ENCODE measurements at regions not wholly inside any gene's neighbourhood (a gene's known extent, or its start where the extent isn't known, plus 50 kb on each side); places are given as distances from the start of the nearest gene placed in this dataset.

DNA sequence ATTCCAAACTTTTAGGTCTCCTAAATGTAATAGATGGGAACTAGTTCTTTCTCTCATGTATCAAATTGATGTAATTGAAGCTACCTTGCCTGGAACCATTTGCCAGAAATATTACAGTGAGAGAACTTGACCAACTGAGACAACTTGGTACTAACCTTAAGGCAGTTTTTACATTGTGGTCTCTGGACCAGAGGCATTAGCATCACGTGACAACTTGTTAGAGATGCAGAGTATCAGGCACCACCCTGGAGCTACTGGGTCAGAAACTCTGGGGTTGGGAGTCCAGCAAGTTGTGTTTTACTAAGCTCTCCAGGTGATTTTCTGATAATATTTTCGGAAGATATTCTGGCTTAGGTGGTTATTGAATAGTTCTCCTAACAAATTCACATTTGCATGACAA is 982.1 kb upstream of the SLC35B3 start:
- peaks cover 1% of the 10 kb centered on the region; the same call in 1 of the 2 replicates for H3K27me3 Mint-ChIP-seq (ENCODE audit: insufficient read depth)
- TF ChIP-seq, protein P1, sequence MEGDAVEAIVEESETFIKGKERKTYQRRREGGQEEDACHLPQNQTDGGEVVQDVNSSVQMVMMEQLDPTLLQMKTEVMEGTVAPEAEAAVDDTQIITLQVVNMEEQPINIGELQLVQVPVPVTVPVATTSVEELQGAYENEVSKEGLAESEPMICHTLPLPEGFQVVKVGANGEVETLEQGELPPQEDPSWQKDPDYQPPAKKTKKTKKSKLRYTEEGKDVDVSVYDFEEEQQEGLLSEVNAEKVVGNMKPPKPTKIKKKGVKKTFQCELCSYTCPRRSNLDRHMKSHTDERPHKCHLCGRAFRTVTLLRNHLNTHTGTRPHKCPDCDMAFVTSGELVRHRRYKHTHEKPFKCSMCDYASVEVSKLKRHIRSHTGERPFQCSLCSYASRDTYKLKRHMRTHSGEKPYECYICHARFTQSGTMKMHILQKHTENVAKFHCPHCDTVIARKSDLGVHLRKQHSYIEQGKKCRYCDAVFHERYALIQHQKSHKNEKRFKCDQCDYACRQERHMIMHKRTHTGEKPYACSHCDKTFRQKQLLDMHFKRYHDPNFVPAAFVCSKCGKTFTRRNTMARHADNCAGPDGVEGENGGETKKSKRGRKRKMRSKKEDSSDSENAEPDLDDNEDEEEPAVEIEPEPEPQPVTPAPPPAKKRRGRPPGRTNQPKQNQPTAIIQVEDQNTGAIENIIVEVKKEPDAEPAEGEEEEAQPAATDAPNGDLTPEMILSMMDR (IDR thresholded peaks at IDR 0.05) = no peak
- no peak for DNase-seq
- H3K9me3 Mint-ChIP-seq = no peaks in the 10 kb centered on the region
- no peaks in the 10 kb centered on the region for H3K4me1 Mint-ChIP-seq (ENCODE audit: low read depth)
- H3K27ac Mint-ChIP-seq = no peak overlapping the region
- no peak overlapping the region for H3K4me3 Mint-ChIP-seq
- H3K36me3 Mint-ChIP-seq (ENCODE audit: low read depth) = no peaks in the 10 kb centered on the region

GRCh38 chr6:9412951-9413559 is 977.7 kb upstream of the SLC35B3 start:
- TF ChIP-seq, protein P1 (IDR thresholded peaks at IDR 0.05) = peak; percentile 78
- no peaks in the 10 kb centered on the region for H3K36me3 Mint-ChIP-seq (ENCODE audit: low read depth)

GRCh38 chr6:9409126-9409525 is 973.8 kb upstream of the SLC35B3 start:
- no peaks in the 10 kb centered on the region for H3K9me3 Mint-ChIP-seq
- peak overlapping the region; percentile 39; the same call in 1 of the 2 replicates for H3K27ac Mint-ChIP-seq
- H3K4me1 Mint-ChIP-seq (ENCODE audit: low read depth) = peaks cover 52% of the 10 kb centered on the region
- no peaks in the 10 kb centered on the region for H3K36me3 Mint-ChIP-seq (ENCODE audit: low read depth)
- DNase-seq = no peak
- no peaks in the 10 kb centered on the region; the same call in 1 of the 2 replicates for H3K27me3 Mint-ChIP-seq (ENCODE audit: insufficient read depth)
- TF ChIP-seq, protein P1 (IDR thresholded peaks at IDR 0.05) = no peak
- no peak overlapping the region for H3K4me3 Mint-ChIP-seq

More at GRCh38 chr6:9412951-9413559, 977.7 kb upstream of the SLC35B3 start:
- H3K27ac Mint-ChIP-seq = no peak overlapping the region
- no peak for DNase-seq
- H3K9me3 Mint-ChIP-seq = no peaks in the 10 kb centered on the region
- H3K4me3 Mint-ChIP-seq = no peak overlapping the region
- H3K27me3 Mint-ChIP-seq (ENCODE audit: insufficient read depth) = no peaks in the 10 kb centered on the region
- peaks cover 23% of the 10 kb centered on the region for H3K4me1 Mint-ChIP-seq (ENCODE audit: low read depth)

- no peaks in the 10 kb centered on the region for H3K9me3 Mint-ChIP-seq
- H3K27ac Mint-ChIP-seq = peak overlapping the region; percentile 39; the same call in 1 of the 2 replicates
- peaks cover 58% of the 10 kb centered on the region for H3K4me1 Mint-ChIP-seq (ENCODE audit: low read depth)
- peak; percentile 8 for DNase-seq
- TF ChIP-seq, protein P1 (IDR thresholded peaks at IDR 0.05) = no peak
- H3K4me3 Mint-ChIP-seq = no peak overlapping the region
- H3K36me3 Mint-ChIP-seq (ENCODE audit: low read depth) = no peaks in the 10 kb centered on the region
- no peaks in the 10 kb centered on the region; the same call in 1 of the 2 replicates for H3K27me3 Mint-ChIP-seq (ENCODE audit: insufficient read depth)
These were observed 973.2 kb upstream of the SLC35B3 start for GRCh38 chr6:9408402-9409117.

DNA sequence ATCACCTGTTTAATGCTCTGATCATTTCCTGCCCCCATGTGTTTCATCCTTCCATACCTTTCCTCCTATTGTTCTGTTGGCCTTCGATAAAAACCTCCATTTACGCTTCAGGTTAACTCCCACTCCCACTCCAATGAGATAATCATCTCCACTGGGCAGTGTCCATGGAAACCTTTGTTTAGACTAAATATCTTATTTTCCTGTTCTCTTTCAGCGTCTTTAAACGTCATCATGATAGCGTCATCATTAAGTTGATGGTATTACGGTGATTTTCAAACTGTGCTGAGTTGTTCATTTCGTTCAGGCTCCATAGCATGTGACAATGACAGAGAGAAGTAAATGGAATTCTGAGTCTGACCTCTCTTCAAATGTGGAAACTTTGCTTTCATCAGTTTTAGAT is 970.5 kb upstream of the SLC35B3 start:
- no peaks in the 10 kb centered on the region for H3K9me3 Mint-ChIP-seq

More for the DNA sequence above, 970.5 kb upstream of the SLC35B3 start:
- no peak for DNase-seq
- no peaks in the 10 kb centered on the region; the same call in 1 of the 2 replicates for H3K27me3 Mint-ChIP-seq (ENCODE audit: insufficient read depth)
- H3K27ac Mint-ChIP-seq = peak overlapping the region; percentile 87
- H3K4me3 Mint-ChIP-seq = 0 out of 2 replicates have a peak overlapping the region, but pooled peaks have one; percentile 7
- TF ChIP-seq, protein P1 (IDR thresholded peaks at IDR 0.05) = no peak
- H3K36me3 Mint-ChIP-seq (ENCODE audit: low read depth) = no peaks in the 10 kb centered on the region
- peaks cover 74% of the 10 kb centered on the region for H3K4me1 Mint-ChIP-seq (ENCODE audit: low read depth)

All from HFFc6 (cell line).